Caco-2 (cell line): ENCODE measurements at regions not wholly inside any gene's neighbourhood (a gene's known extent, or its start where the extent isn't known, plus 50 kb on each side); places are given as distances from the start of the nearest gene placed in this dataset.

ENCODE experiments used
- BruUV-seq: library from RNA; stranded (reverse); fragments of 400-500 nt; replicated peaks from 2 replicates; lab custom pipeline; 2021; lab: Mats Ljungman, UMichigan
- CTCF ChIA-PET: fragments of 300-600 bp; sonication (Branson Sonifier 250); formaldehyde crosslinking; loops from one replicate; lab custom pipeline; 2022; ENCODE audit warnings: antibody characterized with exemption; lab: Charles Lee
- POLR2A ChIA-PET: fragments of 300-600 bp; sonication (Branson Sonifier 250); formaldehyde crosslinking; loops from one replicate; lab custom pipeline; 2022; ENCODE audit warnings: antibody characterized with exemption; lab: Charles Lee
- DNase-seq, 2 experiments: peaks; one replicate each; pipeline versions ENCODE4 v3.0.0 to v3.0.0-alpha.2; 2020 to 2022
- H3K27me3 ChIP-seq: replicated peaks from 2 replicates; pipeline ENCODE4 v1.6.0; 2011; ENCODE audit warnings: low read length; ENCODE audit not compliant: control insufficient read depth, insufficient read depth
- H3K36me3 ChIP-seq: 2 replicates; pipeline ENCODE4 v1.5.1; 2011; ENCODE audit warnings: low read length; ENCODE audit not compliant: control insufficient read depth, insufficient read depth
- H3K4me1 ChIP-seq: fragments of 250-450 bp; sonication (Bioruptor Pico); 2 replicates; pipeline ENCODE4 v1.5.1; 2020; ENCODE audit warnings: mild to moderate bottlenecking
- H3K4me3 ChIP-seq: 2 replicates; pipeline ENCODE4 v1.5.1; 2011; ENCODE audit warnings: low read depth, mild to moderate bottlenecking, control low read depth, low read length
- H3K9me3 ChIP-seq: fragments of 250-450 bp; sonication (Bioruptor Pico); 2 replicates; pipeline ENCODE4 v1.5.1; 2020; ENCODE audit warnings: mild to moderate bottlenecking, moderate library complexity
- H3K27ac Mint-ChIP-seq: one replicate; pipeline ENCODE4 v1.8.0; 2022; ENCODE audit warnings: mixed read lengths; ENCODE audit not compliant: unreplicated experiment
- H3K27me3 Mint-ChIP-seq: one replicate; pipeline ENCODE4 v1.8.0; 2022; ENCODE audit warnings: mixed read lengths; ENCODE audit not compliant: insufficient read depth, unreplicated experiment
- H3K36me3 Mint-ChIP-seq: one replicate; pipeline ENCODE4 v1.8.0; 2022; ENCODE audit warnings: mild to moderate bottlenecking, mixed read lengths; ENCODE audit not compliant: insufficient read depth, unreplicated experiment
- H3K4me1 Mint-ChIP-seq: one replicate; pipeline ENCODE4 v1.8.0; 2022; ENCODE audit warnings: low read depth, mixed read lengths; ENCODE audit not compliant: unreplicated experiment
- H3K4me3 Mint-ChIP-seq: one replicate; pipeline ENCODE4 v1.8.0; 2022; ENCODE audit warnings: mild to moderate bottlenecking, moderate library complexity, mixed read lengths; ENCODE audit not compliant: unreplicated experiment
- H3K9me3 Mint-ChIP-seq: one replicate; pipeline ENCODE4 v1.8.0; 2022; ENCODE audit warnings: mixed read lengths; ENCODE audit not compliant: unreplicated experiment
- CTCF ChIP-seq, 2 experiments: fragments of 200-600 bp in 1 of 2; IDR thresholded peaks; 1 replicate in 1 of 2; 2 replicates in 1 of 2; pipeline versions ENCODE4 v1.5.1 to v1.8.0; 2011 to 2022; ENCODE audit warnings: antibody characterized with exemption in 1 of 2, control low read depth in 1 of 2, inconsistent platforms in 1 of 2, low read depth in 1 of 2, low read length in 1 of 2, mild to moderate bottlenecking in 1 of 2, moderate library complexity in 1 of 2; ENCODE audit not compliant: insufficient read depth in 1 of 2, severe bottlenecking in 1 of 2, unreplicated experiment in 1 of 2
- intact Hi-C: fragments of 100-400 bp; cut with micrococcal nuclease; formaldehyde crosslinking; loops from one replicate; pipeline ENCODE4 v1.10.0; 2022; ENCODE audit not compliant: unreplicated experiment

DNA sequence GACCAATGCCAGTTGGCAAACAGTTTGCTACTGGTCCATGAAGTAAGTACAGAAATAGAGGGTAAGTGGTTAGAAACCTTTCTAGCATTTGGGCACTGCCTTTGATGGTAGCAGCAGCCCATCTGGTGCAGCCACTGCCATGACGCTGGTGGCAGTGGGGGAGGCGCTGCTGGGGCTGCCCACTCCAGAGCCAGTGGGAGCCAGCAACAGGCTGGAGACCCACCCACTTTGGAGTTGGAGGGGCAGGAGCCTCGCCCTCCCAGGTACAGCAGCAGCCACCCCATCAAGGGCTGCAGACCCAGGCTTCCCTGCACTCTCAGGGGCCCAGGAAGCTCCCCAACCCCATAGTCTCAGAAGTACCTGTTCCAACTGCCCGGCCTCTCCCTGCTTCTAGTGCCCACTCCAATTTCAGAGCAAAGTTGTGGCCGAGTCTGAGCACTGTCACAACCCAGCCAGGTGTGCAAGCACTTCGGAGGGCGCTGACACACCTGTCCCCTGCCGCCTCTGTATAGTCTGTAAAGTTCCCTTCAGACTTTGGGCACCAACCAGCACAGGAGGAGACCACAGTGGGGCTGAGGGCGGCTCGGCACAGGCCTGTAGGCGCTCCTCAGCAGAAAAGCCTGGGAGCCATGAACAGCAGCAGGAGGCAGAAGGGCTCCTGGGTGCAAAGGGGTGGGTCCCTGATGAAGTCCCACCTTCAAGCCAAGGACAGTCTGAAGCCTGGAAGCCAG lies 125.6 kb upstream of the CCDC150 start:
- Histone ChIP-seq H3K27me3 (no peaks in the 10 kb centered on the region), H3K4me1 (no peaks in the 10 kb centered on the region), H3K9me3 (no peaks in the 10 kb centered on the region), H3K4me3 (no peak overlapping the region), H3K36me3 (no peaks in the 10 kb centered on the region)
- ChIA-PET POLR2A (no interaction called here), CTCF (no interaction called here)
- DNase-seq: no peak
- Mint-ChIP-seq H3K27ac (no peak overlapping the region), H3K36me3 (no peaks in the 10 kb centered on the region), H3K4me1 (no peaks in the 10 kb centered on the region), H3K4me3 (no peak overlapping the region), H3K9me3 (no peaks in the 10 kb centered on the region), H3K27me3 (peaks cover 3% of the 10 kb centered on the region)
- no peak for TF ChIP-seq CTCF (IDR thresholded peaks at IDR 0.05; ENCODE audit: insufficient read depth in 1 of 2, low read depth in 1 of 2, low read length in 1 of 2, severe bottlenecking in 1 of 2, unreplicated experiment in 1 of 2)
- intact Hi-C loops: no loop called here
- BruUV-seq: no TSS peak

- no peak overlapping the region for H3K4me3 ChIP-seq
- no peak for TF ChIP-seq CTCF (IDR thresholded peaks at IDR 0.05; ENCODE audit: insufficient read depth in 1 of 2, low read depth in 1 of 2, low read length in 1 of 2, severe bottlenecking in 1 of 2, unreplicated experiment in 1 of 2)
- Mint-ChIP-seq H3K27ac (no peak overlapping the region), H3K27me3 (peaks cover 3% of the 10 kb centered on the region), H3K36me3 (no peaks in the 10 kb centered on the region), H3K4me1 (no peaks in the 10 kb centered on the region), H3K4me3 (no peak overlapping the region), H3K9me3 (no peaks in the 10 kb centered on the region)
- CTCF ChIA-PET: no interaction called here
- POLR2A ChIA-PET: no interaction called here
- no peaks in the 10 kb centered on the region for H3K27me3 ChIP-seq
- H3K36me3 ChIP-seq: no peaks in the 10 kb centered on the region
- intact Hi-C loops: no loop called here
- no peak for DNase-seq
- no peaks in the 10 kb centered on the region for H3K4me1 ChIP-seq
- no TSS peak for BruUV-seq
- H3K9me3 ChIP-seq: no peaks in the 10 kb centered on the region
These were observed 124.9 kb upstream of the CCDC150 start for GRCh38 chr2:196514641-196515040.

GRCh38 chr2:196515051-196515450 lies 124.5 kb upstream of the CCDC150 start:
- peaks cover 3% of the 10 kb centered on the region for H3K27me3 Mint-ChIP-seq
- no peaks in the 10 kb centered on the region for H3K36me3 ChIP-seq
- no peaks in the 10 kb centered on the region for H3K27me3 ChIP-seq
- intact Hi-C loops: no loop called here
- H3K4me3 Mint-ChIP-seq: no peak overlapping the region
- H3K27ac Mint-ChIP-seq: no peak overlapping the region
- no peak for TF ChIP-seq CTCF (IDR thresholded peaks at IDR 0.05; ENCODE audit: insufficient read depth in 1 of 2, low read depth in 1 of 2, low read length in 1 of 2, severe bottlenecking in 1 of 2, unreplicated experiment in 1 of 2)
- ChIA-PET POLR2A (no interaction called here), CTCF (no interaction called here)
- no peak for DNase-seq
- BruUV-seq: no TSS peak
- H3K36me3 Mint-ChIP-seq: no peaks in the 10 kb centered on the region
- no peaks in the 10 kb centered on the region for H3K4me1 Mint-ChIP-seq
- H3K9me3 Mint-ChIP-seq: no peaks in the 10 kb centered on the region
- no peaks in the 10 kb centered on the region for H3K4me1 ChIP-seq
- H3K9me3 ChIP-seq: no peaks in the 10 kb centered on the region
- H3K4me3 ChIP-seq: no peak overlapping the region
